K562 (cell line): ENCODE measurements at regions not wholly inside any gene's neighbourhood (a gene's known extent, or its start where the extent isn't known, plus 50 kb on each side); places are given as distances from the start of the nearest gene placed in this dataset.
A peak's percentile ranks its signal among the peaks of the same experiment; 100 is the strongest.

Experiments used
- ATAC-seq: fragments of 200-7000 bp; cut with Tn5 transposase; 3 replicates; pipeline ENCODE4 v1.9.1; 2020; ENCODE audit warnings: moderate library complexity
- BruUV-seq: library from RNA; stranded (reverse); fragments of 400-500 nt; replicated peaks from 2 replicates; lab custom pipeline; 2021; lab: Mats Ljungman, UMichigan
- CTCF ChIA-PET: fragments of 300-600 bp; formaldehyde crosslinking; extraction: SDS; loops from one replicate; lab custom pipeline; 2021; ENCODE audit warnings: low intra/inter-chr PET ratio; lab: Yijun Ruan, JAX
- POLR2A ChIA-PET: fragments of 300-600, 350-650 bp; sonication (Branson Sonifier 250); formaldehyde crosslinking; extraction: SDS; loops from one replicate; lab custom pipeline; 2021; ENCODE audit warnings: antibody characterized with exemption, inconsistent platforms; lab: Yijun Ruan, JAX
- DNase-seq, 4 experiments: peaks; one replicate each; pipeline versions ENCODE4 v3.0.0 to v3.0.0-alpha.2; 2011 to 2018; ENCODE audit warnings: low spot score in 3 of 4, mixed read lengths in 3 of 4; ENCODE audit errors: extremely low read depth in 1 of 4
- FAIRE-seq: peaks from 2 replicates; lab custom pipeline; 2011; peaks lifted over from hg19 to GRCh38; lab: Jason Lieb, UNC
- H2AFZ ChIP-seq: 2 replicates; pipeline ENCODE4 v1.6.0; 2011; ENCODE audit warnings: low read depth, low read length, control low read depth, inconsistent platforms
- H3K27ac ChIP-seq: fragments of 200-600 bp; 3 replicates; pipeline ENCODE4 v1.8.0; 2011; ENCODE audit warnings: low read depth, mild to moderate bottlenecking, control low read depth, inconsistent platforms, low read length, moderate library complexity, mixed read lengths; ENCODE audit errors: extremely low read depth
- H3K27me3 ChIP-seq, 2 experiments: fragments of 300-600 bp in 1 of 2; 2 replicates in 1 of 2; 3 replicates in 1 of 2; pipeline versions ENCODE4 v1.6.0 to v1.8.0; 2011; ENCODE audit warnings: inconsistent platforms in 2 of 2, low read length in 2 of 2, mild to moderate bottlenecking in 1 of 2, mixed read lengths in 1 of 2, moderate library complexity in 1 of 2; ENCODE audit not compliant: control insufficient read depth in 2 of 2, insufficient read depth in 2 of 2
- H3K36me3 ChIP-seq: fragments of 300-600 bp; 3 replicates; pipeline ENCODE4 v1.8.0; 2011; ENCODE audit warnings: mild to moderate bottlenecking, low read length, inconsistent platforms; ENCODE audit not compliant: control insufficient read depth, insufficient read depth
- H3K4me1 ChIP-seq, 2 experiments: fragments of 200-600 bp in 1 of 2; replicated peaks in 1 of 2; 2 replicates in 1 of 2; 3 replicates in 1 of 2; pipeline versions ENCODE4 v1.5.1 to v1.8.0; 2011; ENCODE audit warnings: inconsistent platforms in 2 of 2, low read length in 2 of 2, mild to moderate bottlenecking in 1 of 2, mixed read lengths in 1 of 2, moderate library complexity in 1 of 2; ENCODE audit not compliant: control insufficient read depth in 2 of 2, insufficient read depth in 2 of 2
- H3K4me2 ChIP-seq: 2 replicates; pipeline ENCODE4 v1.6.1; 2011; ENCODE audit warnings: low read length, control low read depth, inconsistent platforms, mixed read lengths; ENCODE audit not compliant: insufficient read depth
- H3K4me3 ChIP-seq: fragments of 200-600 bp; sonication (generic), shearing (Covaris generic); 2 replicates; pipeline ENCODE4 v1.5.1; 2016; ENCODE audit warnings: control low read depth, inconsistent platforms
- H3K79me2 ChIP-seq: fragments of 200-600 bp; 3 replicates; pipeline ENCODE4 v1.8.0; 2011; ENCODE audit warnings: low read length, inconsistent platforms; ENCODE audit not compliant: control insufficient read depth, insufficient read depth
- H3K9ac ChIP-seq, 2 experiments: 2 replicates each; pipeline versions ENCODE4 v1.6.0 to v1.6.1; 2011; ENCODE audit warnings: low read depth in 2 of 2, low read length in 2 of 2, control low read depth in 1 of 2, inconsistent platforms in 1 of 2, mild to moderate bottlenecking in 1 of 2, mixed read lengths in 1 of 2; ENCODE audit not compliant: insufficient read depth in 1 of 2
- H3K9me1 ChIP-seq: one replicate; pipeline ENCODE4 v1.6.0; 2011; ENCODE audit warnings: inconsistent platforms, mild to moderate bottlenecking, low read length, moderate library complexity; ENCODE audit not compliant: control insufficient read depth, insufficient read depth
- H3K9me3 ChIP-seq: replicated peaks from 2 replicates; pipeline ENCODE4 v1.5.1; 2011; ENCODE audit warnings: low read depth, low read length, inconsistent platforms; ENCODE audit not compliant: control insufficient read depth, insufficient read depth
- H4K20me1 ChIP-seq: replicated peaks from 2 replicates; pipeline ENCODE4 v1.6.1; 2011; ENCODE audit warnings: low read length, inconsistent platforms, mixed read lengths; ENCODE audit not compliant: control insufficient read depth, insufficient read depth
- BCOR ChIP-seq: fragments of 450-650 bp; IDR thresholded peaks from 2 replicates; pipeline ENCODE4 v1.6.1; 2016
- CREB3L1 ChIP-seq: fragments of 450-650 bp; IDR thresholded peaks from 2 replicates; pipeline ENCODE4 v1.6.1; 2014; ENCODE audit warnings: low read depth, mild to moderate bottlenecking, moderate library complexity, borderline replicate concordance
- CTCFL ChIP-seq: IDR thresholded peaks from 2 replicates; pipeline ENCODE4 v1.6.1; 2011; ENCODE audit warnings: borderline replicate concordance, low read depth, mild to moderate bottlenecking, moderate library complexity, low read length; ENCODE audit not compliant: insufficient read depth, poor library complexity, severe bottlenecking
- PATZ1 ChIP-seq: fragments of 250-450 bp; sonication (Bioruptor Pico); IDR thresholded peaks from 2 replicates; pipeline ENCODE4 v1.5.0; 2020; ENCODE audit warnings: mild to moderate bottlenecking, borderline replicate concordance
- RBM25 ChIP-seq: fragments of 200-400 bp; formaldehyde crosslinking; IDR thresholded peaks from 2 replicates; pipeline ENCODE4 v1.6.1; 2018; ENCODE audit warnings: low read length, low read depth, moderate library complexity; ENCODE audit not compliant: severe bottlenecking
- TBP ChIP-seq: optimal IDR thresholded peaks from 2 replicates; pipeline ENCODE3; 2011; ENCODE audit warnings: low read depth, low read length, improper control_type of control experiment
- ZNF311 ChIP-seq: fragments of 250-450 bp; sonication (Bioruptor Pico); IDR thresholded peaks from 2 replicates; pipeline ENCODE4 v1.4.0; 2020; ENCODE audit warnings: mild to moderate bottlenecking, moderate library complexity
- WGBS: fragments of 100-300 bp; shearing (Covaris generic); methylation state at CpG from one replicate; pipeline ENCODE4 v1.1.6; 2016; ENCODE audit warnings: low coverage, mixed read lengths; ENCODE audit not compliant: insufficient coverage; ENCODE audit errors: missing lambda C conversion rate; 5-methylcytosine and 5-hydroxymethylcytosine counted together
- in situ Hi-C: fragments of 300-500 bp; cut with MboI; formaldehyde crosslinking; loops from 4 replicates; pipeline ENCODE4 v1.15.0; 2018; ENCODE audit warnings: inconsistent platforms, mixed read lengths
- intact Hi-C: fragments of 100-400 bp; cut with micrococcal nuclease; formaldehyde crosslinking; loops from 2 replicates; pipeline ENCODE4 v1.14.2; 2022

- H3K9me3 ChIP-seq, result no peaks in the 10 kb centered on the region
- H3K9me1 ChIP-seq, result no peaks in the 10 kb centered on the region
- no peak overlapping the region for H3K9ac ChIP-seq
- H3K79me2 ChIP-seq, result no peaks in the 10 kb centered on the region
- in situ Hi-C loops, result no loop called here
- H3K4me2 ChIP-seq, result no peak overlapping the region
- H3K4me1 ChIP-seq, result no peaks in the 10 kb centered on the region; a peak in 1 of 5 replicates
- no peaks in the 10 kb centered on the region for H3K36me3 ChIP-seq
- no peak overlapping the region for H3K4me3 ChIP-seq
- 0 out of 2 replicates have a peak, but pooled peaks cover 9% of the 10 kb centered on the region for H4K20me1 ChIP-seq
- H3K27me3 ChIP-seq, result peaks cover 25 to 73% of the 10 kb centered on the region in 2 experiments
- H2AFZ ChIP-seq, result no peak overlapping the region
- FAIRE-seq (no peak), DNase-seq (no peak)
- H3K27ac ChIP-seq, result no peak overlapping the region
- intact Hi-C loops, result no loop called here
- TF ChIP-seq PATZ1 (CRISPR knock-in tag), result no peak
- peak; percentile 22; the same call in 1 of the 2 replicates for TF ChIP-seq BCOR
- TF ChIP-seq CTCFL, result no peak
- TF ChIP-seq RBM25, result peak; percentile 61
- TF ChIP-seq ZNF311 (CRISPR knock-in tag), result no peak
- TF ChIP-seq CREB3L1, result no peak
- no peak for TF ChIP-seq TBP
- TF ChIP-seq, all 486 proteins: peak for 2
- ChIA-PET CTCF (no interaction called here), POLR2A (no interaction called here)
- no peak for ATAC-seq
- no TSS peak for BruUV-seq
- WGBS, result 1% methylated on average over 17 of the region's 17 CpGs
Observed at GRCh38 chr20:57834306-57835073, 124.7 kb upstream of the PMEPA1 start.
